ENCODE measurements at regions not wholly inside any gene's neighbourhood (a gene's known extent, or its start where the extent isn't known, plus 50 kb on each side); places are given as distances from the start of the nearest gene placed in this dataset.

- TF ChIP-seq CTCF (IDR thresholded peaks at IDR 0.05) (no peak), POLR2A (IDR thresholded peaks at IDR 0.05) (no peak)
Measured at GRCh38 chr14:21912367-21912766, 238.7 kb upstream of the OR4E1 start.
